ENCODE measurements at regions not wholly inside any gene's neighbourhood (a gene's known extent, or its start where the extent isn't known, plus 50 kb on each side); places are given as distances from the start of the nearest gene placed in this dataset.
A peak's percentile ranks its signal among the peaks of the same experiment; 100 is the strongest.

DNA sequence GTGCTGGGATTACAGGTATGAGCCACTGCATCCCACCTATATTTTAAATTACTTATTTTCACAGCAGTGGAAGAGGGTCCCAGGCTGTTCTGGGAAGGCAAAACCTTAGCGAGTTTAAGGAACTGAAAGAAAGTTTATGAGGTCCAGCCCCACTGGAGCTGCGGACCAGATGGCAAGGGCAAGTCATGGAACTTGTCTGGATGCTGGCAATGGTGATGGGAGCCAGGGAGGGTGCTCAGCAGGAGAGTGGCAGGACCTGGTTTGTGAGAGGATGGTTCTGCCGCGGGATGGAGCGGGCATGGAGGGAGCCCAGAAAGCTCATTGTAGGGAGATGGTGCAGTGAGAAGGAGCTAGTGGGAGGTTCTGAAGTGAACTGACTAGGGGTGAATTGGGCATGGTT lies 50.6 kb upstream of the SLC45A1 start:
- no peak overlapping the region; the same call in 1 of the 2 replicates for H3K14ac ChIP-seq (replicated peaks; ENCODE audit: low read depth, low read length)
- no peak overlapping the region for H4K5ac ChIP-seq (ENCODE audit: low read depth, low read length)
- H3K9me3 ChIP-seq (ENCODE audit: control insufficient read depth, insufficient read depth, low read length): no peaks in the 10 kb centered on the region
- no peak overlapping the region for H2BK20ac ChIP-seq (ENCODE audit: low read depth, low read length)
- ATAC-seq (ENCODE audit: low read depth) (no peak), DNase-seq (no peak)
- H3K4me3 ChIP-seq (ENCODE audit: insufficient read depth, low read depth, low read length): no peak overlapping the region
- no peak overlapping the region for H3K23ac ChIP-seq (ENCODE audit: low read depth, low read length)
- H2BK120ac ChIP-seq (ENCODE audit: low read depth, low read length): no peak overlapping the region
- H2AK5ac ChIP-seq (ENCODE audit: low read depth, low read length): 0 out of 2 replicates have a peak overlapping the region, but pooled peaks have one; percentile 46
- 54% methylated on average over 4 of the region's 5 CpGs; no CpG with 5 or more reads in 1 of the 2 experiments for WGBS, 2 experiments (ENCODE audit: extremely low coverage in 2 of 2, insufficient read length in 1 of 2)
- CTCF ChIA-PET: no interaction called here
- no peaks in the 10 kb centered on the region for H3K79me1 ChIP-seq (ENCODE audit: low read depth in 1 of 2, low read length in 2 of 2)
- H4K20me1 ChIP-seq (ENCODE audit: insufficient read depth, low read length): no peaks in the 10 kb centered on the region
- POLR2A ChIA-PET (ENCODE audit: unreplicated experiment): interaction anchor here (0.6 kb wide), 1 partner anchor 53 kb away, joined by 11 read pairs; no protein-coding TSS in a partner anchor
- no peak overlapping the region for H3K18ac ChIP-seq (ENCODE audit: low read depth, low read length)
- H4K91ac ChIP-seq (ENCODE audit: insufficient read depth, low read depth, low read length): no peak overlapping the region
- H3K9ac ChIP-seq (ENCODE audit: low read depth, low read length): no peak overlapping the region
- intact Hi-C loops (cut with micrococcal nuclease): no loop called here
- no peak overlapping the region for H4K8ac ChIP-seq (ENCODE audit: low read depth in 2 of 2, low read length in 2 of 2)
- TF ChIP-seq SMC3 (IDR thresholded peaks at IDR 0.05; ENCODE audit: low read depth, low read length) (no peak), POLR2A (IDR thresholded peaks at IDR 0.05; ENCODE audit: low read depth, low read length) (no peak), NFE2L2 (IDR thresholded peaks at IDR 0.05; ENCODE audit: low read depth, low read length) (no peak), RFX5 (IDR thresholded peaks at IDR 0.05; ENCODE audit: low read depth, low read length) (no peak), CTCF (conservative IDR thresholded peaks at IDR 0.05; ENCODE audit: low read depth, low read length) (no peak), CHD1 (IDR thresholded peaks at IDR 0.05; ENCODE audit: low read depth, low read length) (no peak)
- in situ Hi-C loops (cut with MboI; ENCODE audit: low sequenced_read_pairs): no loop called here
- H2AFZ ChIP-seq (replicated peaks; ENCODE audit: low read length, poor library complexity): peak overlapping the region; percentile 72
- H2BK5ac ChIP-seq (ENCODE audit: low read depth, low read length, poor library complexity, severe bottlenecking): no peak overlapping the region
- no peak overlapping the region for H3K4me2 ChIP-seq (ENCODE audit: low read depth, low read length)
- H3K4me1 ChIP-seq (ENCODE audit: control insufficient read depth, insufficient read depth, low read length): peaks cover 2% of the 10 kb centered on the region; the same call in 1 of the 2 replicates
- no peaks in the 10 kb centered on the region for H3K36me3 ChIP-seq (ENCODE audit: control insufficient read depth, insufficient read depth, low read length)
- H3K27ac ChIP-seq (ENCODE audit: insufficient read depth, low read length): no peak overlapping the region
- no peak overlapping the region for H3K4ac ChIP-seq (ENCODE audit: low read depth, low read length)
- H3K56ac ChIP-seq (ENCODE audit: extremely low read depth, insufficient read depth, low read length): no peak overlapping the region
- no peak overlapping the region for H2BK15ac ChIP-seq (ENCODE audit: low read depth, low read length)
- BruUV-seq (replicated peaks): no TSS peak
- dilution Hi-C loops (cut with HindIII; ENCODE audit: low sequenced_read_pairs, unreplicated experiment): no loop called here
- no peak overlapping the region for H2AK9ac ChIP-seq (replicated peaks; ENCODE audit: low read depth, low read length, poor library complexity)
- H3K9me1 ChIP-seq (ENCODE audit: insufficient read depth, low read length): no peaks in the 10 kb centered on the region
- no peaks in the 10 kb centered on the region for H3K27me3 ChIP-seq (ENCODE audit: control insufficient read depth, insufficient read depth, low read length)
